K562 (cell line): ENCODE measurements at regions not wholly inside any gene's neighbourhood (a gene's known extent, or its start where the extent isn't known, plus 50 kb on each side); places are given as distances from the start of the nearest gene placed in this dataset.

Experiments used
- ATAC-seq: fragments of 200-7000 bp; cut with Tn5 transposase; 3 replicates; pipeline ENCODE4 v1.9.1; 2020; ENCODE audit warnings: moderate library complexity
- BruUV-seq: library from RNA; stranded (reverse); fragments of 400-500 nt; replicated peaks from 2 replicates; lab custom pipeline; 2021; lab: Mats Ljungman, UMichigan
- CTCF ChIA-PET: fragments of 300-600 bp; formaldehyde crosslinking; extraction: SDS; loops from one replicate; lab custom pipeline; 2021; ENCODE audit warnings: low intra/inter-chr PET ratio; lab: Yijun Ruan, JAX
- POLR2A ChIA-PET: fragments of 300-600, 350-650 bp; sonication (Branson Sonifier 250); formaldehyde crosslinking; extraction: SDS; loops from one replicate; lab custom pipeline; 2021; ENCODE audit warnings: antibody characterized with exemption, inconsistent platforms; lab: Yijun Ruan, JAX
- DNase-seq, 4 experiments: peaks; one replicate each; pipeline versions ENCODE4 v3.0.0 to v3.0.0-alpha.2; 2011 to 2018; ENCODE audit warnings: low spot score in 3 of 4, mixed read lengths in 3 of 4; ENCODE audit errors: extremely low read depth in 1 of 4
- FAIRE-seq: peaks from 2 replicates; lab custom pipeline; 2011; peaks lifted over from hg19 to GRCh38; lab: Jason Lieb, UNC
- H2AFZ ChIP-seq: 2 replicates; pipeline ENCODE4 v1.6.0; 2011; ENCODE audit warnings: low read depth, low read length, control low read depth, inconsistent platforms
- H3K27ac ChIP-seq: fragments of 200-600 bp; 3 replicates; pipeline ENCODE4 v1.8.0; 2011; ENCODE audit warnings: low read depth, mild to moderate bottlenecking, control low read depth, inconsistent platforms, low read length, moderate library complexity, mixed read lengths; ENCODE audit errors: extremely low read depth
- H3K27me3 ChIP-seq, 2 experiments: fragments of 300-600 bp in 1 of 2; 2 replicates in 1 of 2; 3 replicates in 1 of 2; pipeline versions ENCODE4 v1.6.0 to v1.8.0; 2011; ENCODE audit warnings: inconsistent platforms in 2 of 2, low read length in 2 of 2, mild to moderate bottlenecking in 1 of 2, mixed read lengths in 1 of 2, moderate library complexity in 1 of 2; ENCODE audit not compliant: control insufficient read depth in 2 of 2, insufficient read depth in 2 of 2
- H3K36me3 ChIP-seq: fragments of 300-600 bp; 3 replicates; pipeline ENCODE4 v1.8.0; 2011; ENCODE audit warnings: mild to moderate bottlenecking, low read length, inconsistent platforms; ENCODE audit not compliant: control insufficient read depth, insufficient read depth
- H3K4me1 ChIP-seq, 2 experiments: fragments of 200-600 bp in 1 of 2; replicated peaks in 1 of 2; 2 replicates in 1 of 2; 3 replicates in 1 of 2; pipeline versions ENCODE4 v1.5.1 to v1.8.0; 2011; ENCODE audit warnings: inconsistent platforms in 2 of 2, low read length in 2 of 2, mild to moderate bottlenecking in 1 of 2, mixed read lengths in 1 of 2, moderate library complexity in 1 of 2; ENCODE audit not compliant: control insufficient read depth in 2 of 2, insufficient read depth in 2 of 2
- H3K4me2 ChIP-seq: 2 replicates; pipeline ENCODE4 v1.6.1; 2011; ENCODE audit warnings: low read length, control low read depth, inconsistent platforms, mixed read lengths; ENCODE audit not compliant: insufficient read depth
- H3K4me3 ChIP-seq: fragments of 200-600 bp; sonication (generic), shearing (Covaris generic); 2 replicates; pipeline ENCODE4 v1.5.1; 2016; ENCODE audit warnings: control low read depth, inconsistent platforms
- H3K79me2 ChIP-seq: fragments of 200-600 bp; 3 replicates; pipeline ENCODE4 v1.8.0; 2011; ENCODE audit warnings: low read length, inconsistent platforms; ENCODE audit not compliant: control insufficient read depth, insufficient read depth
- H3K9ac ChIP-seq, 2 experiments: 2 replicates each; pipeline versions ENCODE4 v1.6.0 to v1.6.1; 2011; ENCODE audit warnings: low read depth in 2 of 2, low read length in 2 of 2, control low read depth in 1 of 2, inconsistent platforms in 1 of 2, mild to moderate bottlenecking in 1 of 2, mixed read lengths in 1 of 2; ENCODE audit not compliant: insufficient read depth in 1 of 2
- H3K9me1 ChIP-seq: one replicate; pipeline ENCODE4 v1.6.0; 2011; ENCODE audit warnings: inconsistent platforms, mild to moderate bottlenecking, low read length, moderate library complexity; ENCODE audit not compliant: control insufficient read depth, insufficient read depth
- H3K9me3 ChIP-seq: replicated peaks from 2 replicates; pipeline ENCODE4 v1.5.1; 2011; ENCODE audit warnings: low read depth, low read length, inconsistent platforms; ENCODE audit not compliant: control insufficient read depth, insufficient read depth
- H4K20me1 ChIP-seq: replicated peaks from 2 replicates; pipeline ENCODE4 v1.6.1; 2011; ENCODE audit warnings: low read length, inconsistent platforms, mixed read lengths; ENCODE audit not compliant: control insufficient read depth, insufficient read depth
- LEF1 ChIP-seq: fragments of 450-650 bp; IDR thresholded peaks from 2 replicates; pipeline ENCODE4 v1.6.1; 2016; ENCODE audit warnings: mild to moderate bottlenecking
- MAFF ChIP-seq: IDR thresholded peaks from 2 replicates; pipeline ENCODE4 v1.6.1; 2012; ENCODE audit warnings: low read length, improper control_type of control experiment
- PTRF ChIP-seq: fragments of 450-650 bp; IDR thresholded peaks from 2 replicates; pipeline ENCODE4 v1.6.1; 2016; ENCODE audit warnings: mild to moderate bottlenecking, missing genetic modification characterization, missing compliant biosample characterization
- SETDB1 ChIP-seq: IDR thresholded peaks from one replicate; pipeline ENCODE4 v1.6.1; 2012; ENCODE audit warnings: low read length, control low read depth, inconsistent platforms
- SP1 ChIP-seq: sonication (generic); formaldehyde crosslinking; IDR thresholded peaks from 2 replicates; pipeline ENCODE4 v1.8.1; 2022; ENCODE audit warnings: mild to moderate bottlenecking, missing genetic modification reagents
- WGBS: fragments of 100-300 bp; shearing (Covaris generic); methylation state at CpG from one replicate; pipeline ENCODE4 v1.1.6; 2016; ENCODE audit warnings: low coverage, mixed read lengths; ENCODE audit not compliant: insufficient coverage; ENCODE audit errors: missing lambda C conversion rate; 5-methylcytosine and 5-hydroxymethylcytosine counted together
- in situ Hi-C: fragments of 300-500 bp; cut with MboI; formaldehyde crosslinking; loops from 4 replicates; pipeline ENCODE4 v1.15.0; 2018; ENCODE audit warnings: inconsistent platforms, mixed read lengths
- intact Hi-C: fragments of 100-400 bp; cut with micrococcal nuclease; formaldehyde crosslinking; loops from 2 replicates; pipeline ENCODE4 v1.14.2; 2022
- TF ChIP-seq, protein P1 (sequence below): sonication (generic); formaldehyde crosslinking; IDR thresholded peaks from 2 replicates; pipeline ENCODE4 v1.8.1; 2023; ENCODE audit warnings: mild to moderate bottlenecking, missing genetic modification reagents
- TF ChIP-seq, protein P2 (sequence below): fragments of 250-450 bp; sonication (Bioruptor Pico); IDR thresholded peaks from 2 replicates; pipeline ENCODE4 v1.5.0; 2022; ENCODE audit warnings: mild to moderate bottlenecking
- TF ChIP-seq, protein P3 (sequence below), 2 experiments: fragments of 450-650 bp; formaldehyde crosslinking in 1 of 2; IDR thresholded peaks; 2 replicates each; pipeline versions ENCODE4 v1.4.0 to v1.6.1; 2014 to 2020; ENCODE audit warnings: mild to moderate bottlenecking in 2 of 2, borderline replicate concordance in 1 of 2, low read depth in 1 of 2
- TF ChIP-seq, protein P4 (sequence below): sonication (generic); formaldehyde crosslinking; IDR thresholded peaks from 2 replicates; pipeline ENCODE4 v1.8.1; 2023; ENCODE audit warnings: mild to moderate bottlenecking, missing genetic modification reagents, moderate library complexity

DNA sequence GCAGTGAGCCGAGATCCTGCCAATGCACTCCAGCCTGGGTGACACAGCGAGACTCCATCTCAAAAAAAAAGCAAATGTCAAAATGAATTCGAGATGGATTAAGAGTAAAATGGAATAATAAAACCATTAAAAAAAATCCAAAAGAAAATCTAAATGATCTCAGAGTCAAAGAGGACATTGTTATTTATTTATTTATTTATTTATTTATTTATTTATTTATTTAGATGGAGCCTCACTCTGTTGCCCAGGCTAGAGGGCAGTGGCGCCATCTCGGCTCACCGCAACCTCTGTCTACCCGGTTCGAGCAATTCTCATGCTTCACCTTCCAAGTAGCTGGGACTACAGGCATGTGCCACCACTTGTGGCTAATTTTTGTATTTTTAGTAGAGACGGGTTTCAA lies 349.2 kb downstream of the ANKRD30A start:
- Histone ChIP-seq H3K9ac (no peak overlapping the region), H2AFZ (no peak overlapping the region), H3K4me1 (no peaks in the 10 kb centered on the region), H3K9me1 (no peaks in the 10 kb centered on the region), H3K27ac (no peak overlapping the region), H3K4me3 (no peak overlapping the region), H4K20me1 (no peaks in the 10 kb centered on the region), H3K4me2 (no peak overlapping the region), H3K79me2 (no peaks in the 10 kb centered on the region), H3K9me3 (no peaks in the 10 kb centered on the region), H3K36me3 (no peaks in the 10 kb centered on the region), H3K27me3 (no peaks in the 10 kb centered on the region)
- 3% methylated on average over 9 of the region's 9 CpGs for WGBS
- BruUV-seq, result no TSS peak
- no peak for DNase-seq
- intact Hi-C loops, result no loop called here
- ATAC-seq, result no peak
- in situ Hi-C loops, result loop anchor here (10.0 kb wide), 1 partner anchor 1840 kb away; no protein-coding TSS in a partner anchor
- POLR2A ChIA-PET, result no interaction called here
- FAIRE-seq, result no peak
- CTCF ChIA-PET, result no interaction called here
- TF ChIP-seq, protein P1, sequence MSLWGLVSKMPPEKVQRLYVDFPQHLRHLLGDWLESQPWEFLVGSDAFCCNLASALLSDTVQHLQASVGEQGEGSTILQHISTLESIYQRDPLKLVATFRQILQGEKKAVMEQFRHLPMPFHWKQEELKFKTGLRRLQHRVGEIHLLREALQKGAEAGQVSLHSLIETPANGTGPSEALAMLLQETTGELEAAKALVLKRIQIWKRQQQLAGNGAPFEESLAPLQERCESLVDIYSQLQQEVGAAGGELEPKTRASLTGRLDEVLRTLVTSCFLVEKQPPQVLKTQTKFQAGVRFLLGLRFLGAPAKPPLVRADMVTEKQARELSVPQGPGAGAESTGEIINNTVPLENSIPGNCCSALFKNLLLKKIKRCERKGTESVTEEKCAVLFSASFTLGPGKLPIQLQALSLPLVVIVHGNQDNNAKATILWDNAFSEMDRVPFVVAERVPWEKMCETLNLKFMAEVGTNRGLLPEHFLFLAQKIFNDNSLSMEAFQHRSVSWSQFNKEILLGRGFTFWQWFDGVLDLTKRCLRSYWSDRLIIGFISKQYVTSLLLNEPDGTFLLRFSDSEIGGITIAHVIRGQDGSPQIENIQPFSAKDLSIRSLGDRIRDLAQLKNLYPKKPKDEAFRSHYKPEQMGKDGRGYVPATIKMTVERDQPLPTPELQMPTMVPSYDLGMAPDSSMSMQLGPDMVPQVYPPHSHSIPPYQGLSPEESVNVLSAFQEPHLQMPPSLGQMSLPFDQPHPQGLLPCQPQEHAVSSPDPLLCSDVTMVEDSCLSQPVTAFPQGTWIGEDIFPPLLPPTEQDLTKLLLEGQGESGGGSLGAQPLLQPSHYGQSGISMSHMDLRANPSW (CRISPR knock-in tag), result no peak
- TF ChIP-seq SP1 (CRISPR knock-in tag) (no peak), PTRF (tag) (no peak), LEF1 (no peak), SETDB1 (no peak), MAFF (no peak)
- TF ChIP-seq, protein P2, sequence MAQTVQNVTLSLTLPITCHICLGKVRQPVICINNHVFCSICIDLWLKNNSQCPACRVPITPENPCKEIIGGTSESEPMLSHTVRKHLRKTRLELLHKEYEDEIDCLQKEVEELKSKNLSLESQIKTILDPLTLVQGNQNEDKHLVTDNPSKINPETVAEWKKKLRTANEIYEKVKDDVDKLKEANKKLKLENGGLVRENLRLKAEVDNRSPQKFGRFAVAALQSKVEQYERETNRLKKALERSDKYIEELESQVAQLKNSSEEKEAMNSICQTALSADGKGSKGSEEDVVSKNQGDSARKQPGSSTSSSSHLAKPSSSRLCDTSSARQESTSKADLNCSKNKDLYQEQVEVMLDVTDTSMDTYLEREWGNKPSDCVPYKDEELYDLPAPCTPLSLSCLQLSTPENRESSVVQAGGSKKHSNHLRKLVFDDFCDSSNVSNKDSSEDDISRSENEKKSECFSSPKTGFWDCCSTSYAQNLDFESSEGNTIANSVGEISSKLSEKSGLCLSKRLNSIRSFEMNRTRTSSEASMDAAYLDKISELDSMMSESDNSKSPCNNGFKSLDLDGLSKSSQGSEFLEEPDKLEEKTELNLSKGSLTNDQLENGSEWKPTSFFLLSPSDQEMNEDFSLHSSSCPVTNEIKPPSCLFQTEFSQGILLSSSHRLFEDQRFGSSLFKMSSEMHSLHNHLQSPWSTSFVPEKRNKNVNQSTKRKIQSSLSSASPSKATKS (CRISPR knock-in tag), result no peak
- TF ChIP-seq, protein P3, sequence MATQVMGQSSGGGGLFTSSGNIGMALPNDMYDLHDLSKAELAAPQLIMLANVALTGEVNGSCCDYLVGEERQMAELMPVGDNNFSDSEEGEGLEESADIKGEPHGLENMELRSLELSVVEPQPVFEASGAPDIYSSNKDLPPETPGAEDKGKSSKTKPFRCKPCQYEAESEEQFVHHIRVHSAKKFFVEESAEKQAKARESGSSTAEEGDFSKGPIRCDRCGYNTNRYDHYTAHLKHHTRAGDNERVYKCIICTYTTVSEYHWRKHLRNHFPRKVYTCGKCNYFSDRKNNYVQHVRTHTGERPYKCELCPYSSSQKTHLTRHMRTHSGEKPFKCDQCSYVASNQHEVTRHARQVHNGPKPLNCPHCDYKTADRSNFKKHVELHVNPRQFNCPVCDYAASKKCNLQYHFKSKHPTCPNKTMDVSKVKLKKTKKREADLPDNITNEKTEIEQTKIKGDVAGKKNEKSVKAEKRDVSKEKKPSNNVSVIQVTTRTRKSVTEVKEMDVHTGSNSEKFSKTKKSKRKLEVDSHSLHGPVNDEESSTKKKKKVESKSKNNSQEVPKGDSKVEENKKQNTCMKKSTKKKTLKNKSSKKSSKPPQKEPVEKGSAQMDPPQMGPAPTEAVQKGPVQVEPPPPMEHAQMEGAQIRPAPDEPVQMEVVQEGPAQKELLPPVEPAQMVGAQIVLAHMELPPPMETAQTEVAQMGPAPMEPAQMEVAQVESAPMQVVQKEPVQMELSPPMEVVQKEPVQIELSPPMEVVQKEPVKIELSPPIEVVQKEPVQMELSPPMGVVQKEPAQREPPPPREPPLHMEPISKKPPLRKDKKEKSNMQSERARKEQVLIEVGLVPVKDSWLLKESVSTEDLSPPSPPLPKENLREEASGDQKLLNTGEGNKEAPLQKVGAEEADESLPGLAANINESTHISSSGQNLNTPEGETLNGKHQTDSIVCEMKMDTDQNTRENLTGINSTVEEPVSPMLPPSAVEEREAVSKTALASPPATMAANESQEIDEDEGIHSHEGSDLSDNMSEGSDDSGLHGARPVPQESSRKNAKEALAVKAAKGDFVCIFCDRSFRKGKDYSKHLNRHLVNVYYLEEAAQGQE (IDR thresholded peaks at IDR 0.05; ENCODE audit: borderline replicate concordance), result no peak
- TF ChIP-seq, protein P3 (CRISPR knock-in tag; IDR thresholded peaks at IDR 0.05; ENCODE audit: low read depth), result no peak
- TF ChIP-seq, protein P4, sequence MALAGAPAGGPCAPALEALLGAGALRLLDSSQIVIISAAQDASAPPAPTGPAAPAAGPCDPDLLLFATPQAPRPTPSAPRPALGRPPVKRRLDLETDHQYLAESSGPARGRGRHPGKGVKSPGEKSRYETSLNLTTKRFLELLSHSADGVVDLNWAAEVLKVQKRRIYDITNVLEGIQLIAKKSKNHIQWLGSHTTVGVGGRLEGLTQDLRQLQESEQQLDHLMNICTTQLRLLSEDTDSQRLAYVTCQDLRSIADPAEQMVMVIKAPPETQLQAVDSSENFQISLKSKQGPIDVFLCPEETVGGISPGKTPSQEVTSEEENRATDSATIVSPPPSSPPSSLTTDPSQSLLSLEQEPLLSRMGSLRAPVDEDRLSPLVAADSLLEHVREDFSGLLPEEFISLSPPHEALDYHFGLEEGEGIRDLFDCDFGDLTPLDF (CRISPR knock-in tag), result no peak
